K562 (cell line): ENCODE measurements at regions not wholly inside any gene's neighbourhood (a gene's known extent, or its start where the extent isn't known, plus 50 kb on each side); places are given as distances from the start of the nearest gene placed in this dataset.

Experiments used
- ATAC-seq: fragments of 200-7000 bp; cut with Tn5 transposase; 3 replicates; pipeline ENCODE4 v1.9.1; 2020; ENCODE audit warnings: moderate library complexity
- BruUV-seq: library from RNA; stranded (reverse); fragments of 400-500 nt; replicated peaks from 2 replicates; lab custom pipeline; 2021; lab: Mats Ljungman, UMichigan
- CTCF ChIA-PET: fragments of 300-600 bp; formaldehyde crosslinking; extraction: SDS; loops from one replicate; lab custom pipeline; 2021; ENCODE audit warnings: low intra/inter-chr PET ratio; lab: Yijun Ruan, JAX
- POLR2A ChIA-PET: fragments of 300-600, 350-650 bp; sonication (Branson Sonifier 250); formaldehyde crosslinking; extraction: SDS; loops from one replicate; lab custom pipeline; 2021; ENCODE audit warnings: antibody characterized with exemption, inconsistent platforms; lab: Yijun Ruan, JAX
- DNase-seq, 4 experiments: peaks; one replicate each; pipeline versions ENCODE4 v3.0.0 to v3.0.0-alpha.2; 2011 to 2018; ENCODE audit warnings: low spot score in 3 of 4, mixed read lengths in 3 of 4; ENCODE audit errors: extremely low read depth in 1 of 4
- FAIRE-seq: peaks from 2 replicates; lab custom pipeline; 2011; peaks lifted over from hg19 to GRCh38; lab: Jason Lieb, UNC
- H2AFZ ChIP-seq: 2 replicates; pipeline ENCODE4 v1.6.0; 2011; ENCODE audit warnings: low read depth, low read length, control low read depth, inconsistent platforms
- H3K27ac ChIP-seq: fragments of 200-600 bp; 3 replicates; pipeline ENCODE4 v1.8.0; 2011; ENCODE audit warnings: low read depth, mild to moderate bottlenecking, control low read depth, inconsistent platforms, low read length, moderate library complexity, mixed read lengths; ENCODE audit errors: extremely low read depth
- H3K27me3 ChIP-seq, 2 experiments: fragments of 300-600 bp in 1 of 2; 2 replicates in 1 of 2; 3 replicates in 1 of 2; pipeline versions ENCODE4 v1.6.0 to v1.8.0; 2011; ENCODE audit warnings: inconsistent platforms in 2 of 2, low read length in 2 of 2, mild to moderate bottlenecking in 1 of 2, mixed read lengths in 1 of 2, moderate library complexity in 1 of 2; ENCODE audit not compliant: control insufficient read depth in 2 of 2, insufficient read depth in 2 of 2
- H3K36me3 ChIP-seq: fragments of 300-600 bp; 3 replicates; pipeline ENCODE4 v1.8.0; 2011; ENCODE audit warnings: mild to moderate bottlenecking, low read length, inconsistent platforms; ENCODE audit not compliant: control insufficient read depth, insufficient read depth
- H3K4me1 ChIP-seq, 2 experiments: fragments of 200-600 bp in 1 of 2; replicated peaks in 1 of 2; 2 replicates in 1 of 2; 3 replicates in 1 of 2; pipeline versions ENCODE4 v1.5.1 to v1.8.0; 2011; ENCODE audit warnings: inconsistent platforms in 2 of 2, low read length in 2 of 2, mild to moderate bottlenecking in 1 of 2, mixed read lengths in 1 of 2, moderate library complexity in 1 of 2; ENCODE audit not compliant: control insufficient read depth in 2 of 2, insufficient read depth in 2 of 2
- H3K4me2 ChIP-seq: 2 replicates; pipeline ENCODE4 v1.6.1; 2011; ENCODE audit warnings: low read length, control low read depth, inconsistent platforms, mixed read lengths; ENCODE audit not compliant: insufficient read depth
- H3K4me3 ChIP-seq: fragments of 200-600 bp; sonication (generic), shearing (Covaris generic); 2 replicates; pipeline ENCODE4 v1.5.1; 2016; ENCODE audit warnings: control low read depth, inconsistent platforms
- H3K79me2 ChIP-seq: fragments of 200-600 bp; 3 replicates; pipeline ENCODE4 v1.8.0; 2011; ENCODE audit warnings: low read length, inconsistent platforms; ENCODE audit not compliant: control insufficient read depth, insufficient read depth
- H3K9ac ChIP-seq, 2 experiments: 2 replicates each; pipeline versions ENCODE4 v1.6.0 to v1.6.1; 2011; ENCODE audit warnings: low read depth in 2 of 2, low read length in 2 of 2, control low read depth in 1 of 2, inconsistent platforms in 1 of 2, mild to moderate bottlenecking in 1 of 2, mixed read lengths in 1 of 2; ENCODE audit not compliant: insufficient read depth in 1 of 2
- H3K9me1 ChIP-seq: one replicate; pipeline ENCODE4 v1.6.0; 2011; ENCODE audit warnings: inconsistent platforms, mild to moderate bottlenecking, low read length, moderate library complexity; ENCODE audit not compliant: control insufficient read depth, insufficient read depth
- H3K9me3 ChIP-seq: replicated peaks from 2 replicates; pipeline ENCODE4 v1.5.1; 2011; ENCODE audit warnings: low read depth, low read length, inconsistent platforms; ENCODE audit not compliant: control insufficient read depth, insufficient read depth
- H4K20me1 ChIP-seq: replicated peaks from 2 replicates; pipeline ENCODE4 v1.6.1; 2011; ENCODE audit warnings: low read length, inconsistent platforms, mixed read lengths; ENCODE audit not compliant: control insufficient read depth, insufficient read depth
- CTCF ChIP-seq, 3 experiments: IDR thresholded peaks in 2 of 3; conservative IDR thresholded peaks in 1 of 3; 2 replicates each; pipeline ENCODE4 v1.5.1; 2011 to 2012; ENCODE audit warnings: low read length in 3 of 3, mild to moderate bottlenecking in 3 of 3, control low read depth in 2 of 3, improper control_type of control experiment in 1 of 3, inconsistent platforms in 1 of 3, low read depth in 1 of 3, mixed read lengths in 1 of 3, moderate library complexity in 1 of 3; ENCODE audit not compliant: insufficient read depth in 2 of 3
- ETS1 ChIP-seq: conservative IDR thresholded peaks from 2 replicates; pipeline ENCODE4 v1.6.1; 2011; ENCODE audit warnings: low read depth, mild to moderate bottlenecking, low read length; ENCODE audit not compliant: control insufficient read depth
- NFE2L1 ChIP-seq: fragments of 450-650 bp; IDR thresholded peaks from 2 replicates; pipeline ENCODE4 v1.6.1; 2016; ENCODE audit warnings: missing genetic modification characterization, low read depth, mild to moderate bottlenecking, missing compliant biosample characterization, moderate library complexity, borderline replicate concordance
- PBX2 ChIP-seq, 2 experiments: IDR thresholded peaks in 1 of 2; conservative IDR thresholded peaks in 1 of 2; 2 replicates each; pipeline ENCODE4 v1.6.1; 2016; ENCODE audit warnings: low read depth in 2 of 2, mild to moderate bottlenecking in 1 of 2, missing compliant biosample characterization in 1 of 2, missing genetic modification characterization in 1 of 2, moderate library complexity in 1 of 2
- RAD21 ChIP-seq, 2 experiments: fragments of 250-450 bp in 1 of 2; fragments of 450-650 bp in 1 of 2; sonication (Bioruptor Pico) in 1 of 2; formaldehyde crosslinking in 1 of 2; IDR thresholded peaks in 1 of 2; conservative IDR thresholded peaks in 1 of 2; 2 replicates each; pipeline versions ENCODE4 v1.4.0 to v1.8.0; 2020 to 2022; ENCODE audit warnings: mild to moderate bottlenecking in 2 of 2, moderate library complexity in 1 of 2
- THAP7 ChIP-seq: fragments of 250-450 bp; sonication (Bioruptor Pico); IDR thresholded peaks from 2 replicates; pipeline ENCODE4 v1.5.0; 2021
- XRCC4 ChIP-seq: IDR thresholded peaks from one replicate; pipeline ENCODE4 v1.6.1; 2011; ENCODE audit not compliant: insufficient read depth, insufficient read length; ENCODE audit errors: extremely low read depth
- ZBTB2 ChIP-seq: fragments of 450-650 bp; IDR thresholded peaks from 2 replicates; pipeline ENCODE4 v1.6.1; 2016; ENCODE audit warnings: antibody characterized with exemption
- ZFP36 ChIP-seq: fragments of 150-350 bp; IDR thresholded peaks from 2 replicates; pipeline ENCODE4 v1.6.1; 2018; ENCODE audit warnings: low read length, low read depth; ENCODE audit not compliant: partially characterized antibody
- ZNF655 ChIP-seq: fragments of 250-450 bp; sonication (Bioruptor Pico); IDR thresholded peaks from 2 replicates; pipeline ENCODE4 v1.5.0; 2021
- WGBS: fragments of 100-300 bp; shearing (Covaris generic); methylation state at CpG from one replicate; pipeline ENCODE4 v1.1.6; 2016; ENCODE audit warnings: low coverage, mixed read lengths; ENCODE audit not compliant: insufficient coverage; ENCODE audit errors: missing lambda C conversion rate; 5-methylcytosine and 5-hydroxymethylcytosine counted together
- in situ Hi-C: fragments of 300-500 bp; cut with MboI; formaldehyde crosslinking; loops from 4 replicates; pipeline ENCODE4 v1.15.0; 2018; ENCODE audit warnings: inconsistent platforms, mixed read lengths
- intact Hi-C: fragments of 100-400 bp; cut with micrococcal nuclease; formaldehyde crosslinking; loops from 2 replicates; pipeline ENCODE4 v1.14.2; 2022

- ChIA-PET POLR2A (interaction anchor here (0.7 to 0.9 kb wide), 3 partner anchors 38 to 53 kb away, joined by 3 to 4 read pairs (median 3); no protein-coding TSS in a partner anchor), CTCF (interaction anchor here (0.6 to 3.5 kb wide), 2 partner anchors 220 to 733 kb away, joined by 3 to 33 read pairs; no protein-coding TSS in a partner anchor)
- ATAC-seq (no peak), DNase-seq (no peak), FAIRE-seq (no peak)
- H4K20me1 ChIP-seq: no peaks in the 10 kb centered on the region
- no peak overlapping the region for H3K9ac ChIP-seq
- H3K36me3 ChIP-seq: no peaks in the 10 kb centered on the region
- intact Hi-C loops: no loop called here
- H3K4me2 ChIP-seq: no peak overlapping the region
- no peak overlapping the region for H3K4me3 ChIP-seq
- no peaks in the 10 kb centered on the region for H3K9me1 ChIP-seq
- H2AFZ ChIP-seq: no peak overlapping the region
- H3K9me3 ChIP-seq: no peaks in the 10 kb centered on the region
- H3K27ac ChIP-seq: no peak overlapping the region
- 0% methylated on average over 4 of the region's 4 CpGs for WGBS
- no peaks in the 10 kb centered on the region for H3K4me1 ChIP-seq
- no TSS peak for BruUV-seq
- H3K79me2 ChIP-seq: no peaks in the 10 kb centered on the region
- peaks cover 3 to 4% of the 10 kb centered on the region in 2 experiments; a peak in 2 of 5 replicates for H3K27me3 ChIP-seq
- in situ Hi-C loops: no loop called here
- no peak for TF ChIP-seq PBX2 (CRISPR knock-in tag; IDR thresholded peaks at IDR 0.05; ENCODE audit: low read depth)
- TF ChIP-seq PBX2 (tag; conservative IDR thresholded peaks at IDR 0.05; ENCODE audit: low read depth): no peak
- TF ChIP-seq XRCC4: no peak
- TF ChIP-seq THAP7: no peak
- no peak for TF ChIP-seq ZBTB2
- no peak for TF ChIP-seq NFE2L1 (tag)
- TF ChIP-seq ETS1: no peak
- TF ChIP-seq CTCF (IDR thresholded peaks at IDR 0.05 in 2 of 3, conservative IDR thresholded peaks at IDR 0.05 in 1 of 3; ENCODE audit: insufficient read depth in 2 of 3, low read depth in 1 of 3, low read length in 3 of 3): peak in 1 of 3 experiments; percentile 46; a peak in 3 of 6 replicates
- TF ChIP-seq ZNF655 (CRISPR knock-in tag): no peak
- peak in 1 of 2 experiments; percentile 11; a peak in 1 of 4 replicates for TF ChIP-seq RAD21 (CRISPR knock-in tag; conservative IDR thresholded peaks at IDR 0.05 in 1 of 2, IDR thresholded peaks at IDR 0.05 in 1 of 2)
- no peak for TF ChIP-seq ZFP36
Observed at GRCh38 chr19:33998739-33999345, 173.5 kb upstream of the LSM14A start.
